Gastrocnemius medialis (tissue), 4 donors: ENCODE measurements at regions not wholly inside any gene's neighbourhood (a gene's known extent, or its start where the extent isn't known, plus 50 kb on each side); places are given as distances from the start of the nearest gene placed in this dataset.

Experiments
- CTCF ChIP-seq, 5 experiments: fragments of 450-650 bp in 3 of 5; fragments of 200-600 bp in 2 of 5; sonication (generic) in 2 of 5; IDR thresholded peaks in 4 of 5; conservative IDR thresholded peaks in 1 of 5; 1 replicate in 4 of 5; 2 replicates in 1 of 5; pipeline ENCODE4 v1.5.1; 2016 to 2019; ENCODE audit warnings: antibody characterized with exemption in 5 of 5, mild to moderate bottlenecking in 3 of 5, moderate library complexity in 3 of 5
- POLR2A ChIP-seq, 2 donors: fragments of 450-650 bp; IDR thresholded peaks; one replicate each; pipeline ENCODE4 v1.6.1; 2017; ENCODE audit warnings: antibody characterized with exemption in 2 of 2, mild to moderate bottlenecking in 2 of 2, moderate library complexity in 2 of 2

GRCh38 chrX:39894683-39895082, 203.1 kb downstream of the BCOR start:
- TF ChIP-seq POLR2A (IDR thresholded peaks at IDR 0.05) (no peak), CTCF (IDR thresholded peaks at IDR 0.05 in 4 of 5, conservative IDR thresholded peaks at IDR 0.05 in 1 of 5) (no peak)
